ENCODE measurements at regions not wholly inside any gene's neighbourhood (a gene's known extent, or its start where the extent isn't known, plus 50 kb on each side); places are given as distances from the start of the nearest gene placed in this dataset.

DNA sequence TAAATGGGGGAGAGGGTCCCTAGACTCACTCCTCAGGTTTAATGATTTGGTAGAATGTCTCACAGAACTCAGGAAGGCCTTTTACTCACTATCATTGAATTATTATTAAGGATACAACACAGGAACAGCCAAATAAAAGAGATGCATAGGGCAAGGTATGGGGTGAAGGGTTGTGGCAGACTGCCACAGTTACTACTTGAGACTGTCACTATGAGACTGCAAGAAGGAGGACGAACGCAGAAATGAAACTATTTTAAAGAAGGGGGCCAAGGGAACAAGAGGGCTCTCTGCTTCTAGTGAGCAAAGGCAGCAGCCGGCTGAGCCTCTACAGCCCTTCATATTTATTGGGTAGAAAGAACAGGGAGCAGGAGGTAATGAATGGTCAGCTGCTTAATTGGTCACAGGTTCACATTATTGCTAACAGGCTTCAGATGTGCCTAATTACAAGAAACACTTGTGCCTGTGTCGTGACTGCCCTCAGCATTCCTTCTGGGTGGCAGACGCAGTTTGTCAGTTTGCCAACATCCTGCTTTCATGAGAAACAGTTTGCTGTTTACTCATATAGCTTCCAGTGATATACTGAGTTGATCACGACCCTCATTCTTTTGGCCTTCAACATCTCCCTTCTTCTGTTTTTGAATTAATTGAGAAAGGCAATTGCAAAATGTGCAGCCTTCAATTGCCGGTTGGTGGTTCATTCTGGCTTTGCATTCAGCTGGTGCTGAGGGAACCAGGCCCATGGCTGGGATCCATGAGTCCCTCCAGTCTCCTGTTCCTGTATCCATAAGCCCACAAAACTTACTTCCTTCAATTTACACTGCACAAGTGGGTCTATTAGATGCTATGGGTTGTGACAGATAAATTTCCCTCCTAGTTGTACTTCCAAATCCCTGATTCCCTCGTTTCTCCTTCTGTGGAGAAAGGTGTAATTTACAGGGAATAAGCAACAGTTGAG lies 82.8 kb upstream of the PLEKHG7 start:
- no peaks in the 10 kb centered on the region for H3K36me3 ChIP-seq (ENCODE audit: control insufficient read depth in 1 of 2, insufficient read depth in 2 of 2, low read length in 1 of 2)
- no peak overlapping the region for H3K27ac ChIP-seq (ENCODE audit: low read depth in 1 of 2, low read length in 2 of 2)
- no peaks in the 10 kb centered on the region for H3K4me1 ChIP-seq (ENCODE audit: control insufficient read depth in 1 of 2, insufficient read depth in 2 of 2, low read length in 2 of 2)
- intact Hi-C loops (cut with DNase I): no loop called here
- WGBS, 2 donors: 60 to 64% methylated on average over 8 of the region's 8 CpGs
- no peak for DNase-seq
- no peak for ATAC-seq (ENCODE audit: low FRiP score)
- H3K4me3 ChIP-seq (ENCODE audit: low read length in 2 of 2): no peak overlapping the region
- no peaks in the 10 kb centered on the region for H3K27me3 ChIP-seq (ENCODE audit: control insufficient read depth in 1 of 2, insufficient read depth in 2 of 2, low read length in 1 of 2)
- H3K9me3 ChIP-seq (ENCODE audit: control insufficient read depth, low read length): no peaks in the 10 kb centered on the region

DNA sequence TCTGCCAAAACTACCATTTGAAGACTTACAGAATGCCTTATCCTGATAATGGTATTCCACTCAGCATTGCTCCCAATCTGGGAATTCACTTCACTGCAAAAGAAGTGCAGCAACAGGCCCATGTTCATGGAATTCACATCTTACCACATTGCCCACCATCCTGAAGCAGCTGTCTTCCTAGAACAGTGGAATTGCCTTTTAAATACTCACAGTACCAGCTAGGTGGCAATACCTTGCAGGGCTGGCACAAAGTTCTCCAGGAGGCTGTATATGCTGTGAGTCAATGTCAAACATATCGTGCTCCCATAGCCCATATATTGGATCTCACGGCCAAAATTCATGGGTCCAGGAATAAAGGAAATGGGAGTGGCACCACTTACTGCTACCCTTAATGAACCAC lies 83.8 kb upstream of the PLEKHG7 start:
- 94 to 95% methylated on average over 2 of the region's 2 CpGs for WGBS, 2 donors
- intact Hi-C loops (cut with DNase I): no loop called here
- H3K36me3 ChIP-seq (ENCODE audit: control insufficient read depth in 1 of 2, insufficient read depth in 2 of 2, low read length in 1 of 2): no peaks in the 10 kb centered on the region

DNA sequence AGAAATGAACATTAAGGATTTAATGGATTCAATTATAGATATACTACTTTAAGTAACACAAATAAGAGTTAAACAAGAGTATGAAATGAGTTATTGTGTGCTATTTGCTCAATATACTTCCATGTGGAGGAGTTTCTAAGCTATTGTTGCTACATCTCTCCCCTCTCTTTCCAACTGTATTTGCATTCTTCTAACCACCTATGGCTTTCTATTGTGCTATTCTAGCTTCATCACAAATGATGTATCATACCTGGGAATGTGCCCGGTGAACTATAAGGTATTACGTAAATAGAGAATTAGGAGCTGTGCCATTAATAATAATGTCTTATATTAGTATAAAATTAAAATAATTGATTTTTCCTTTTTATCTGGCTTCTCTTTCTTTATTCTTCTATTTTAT lies 87.1 kb upstream of the PLEKHG7 start:
- Histone ChIP-seq H3K27ac (ENCODE audit: low read depth in 1 of 2, low read length in 2 of 2) (no peak overlapping the region), H3K9me3 (ENCODE audit: control insufficient read depth, low read length) (no peaks in the 10 kb centered on the region), H3K4me3 (ENCODE audit: low read length in 2 of 2) (no peak overlapping the region), H3K4me1 (ENCODE audit: control insufficient read depth in 1 of 2, insufficient read depth in 2 of 2, low read length in 2 of 2) (no peaks in the 10 kb centered on the region), H3K27me3 (ENCODE audit: control insufficient read depth in 1 of 2, insufficient read depth in 2 of 2, low read length in 1 of 2) (no peaks in the 10 kb centered on the region), H3K36me3 (ENCODE audit: control insufficient read depth in 1 of 2, insufficient read depth in 2 of 2, low read length in 1 of 2) (no peaks in the 10 kb centered on the region)
- no peak for DNase-seq
- WGBS, 2 donors: 91 to 92% methylated on average over 2 of the region's 2 CpGs
- ATAC-seq (ENCODE audit: low FRiP score): no peak
- intact Hi-C loops (cut with DNase I): no loop called here

More for the DNA sequence above, 83.8 kb upstream of the PLEKHG7 start:
- ATAC-seq (ENCODE audit: low FRiP score) (no peak), DNase-seq (no peak)
- Histone ChIP-seq H3K9me3 (ENCODE audit: control insufficient read depth, low read length) (no peaks in the 10 kb centered on the region), H3K4me3 (ENCODE audit: low read length in 2 of 2) (no peak overlapping the region), H3K27ac (ENCODE audit: low read depth in 1 of 2, low read length in 2 of 2) (no peak overlapping the region), H3K27me3 (ENCODE audit: control insufficient read depth in 1 of 2, insufficient read depth in 2 of 2, low read length in 1 of 2) (no peaks in the 10 kb centered on the region), H3K4me1 (ENCODE audit: control insufficient read depth in 1 of 2, insufficient read depth in 2 of 2, low read length in 2 of 2) (no peaks in the 10 kb centered on the region)

GRCh38 chr12:92615086-92615485 lies 87.7 kb upstream of the PLEKHG7 start:
- Histone ChIP-seq H3K36me3 (ENCODE audit: control insufficient read depth in 1 of 2, insufficient read depth in 2 of 2, low read length in 1 of 2) (no peaks in the 10 kb centered on the region), H3K27me3 (ENCODE audit: control insufficient read depth in 1 of 2, insufficient read depth in 2 of 2, low read length in 1 of 2) (no peaks in the 10 kb centered on the region), H3K4me3 (ENCODE audit: low read length in 2 of 2) (no peak overlapping the region), H3K9me3 (ENCODE audit: control insufficient read depth, low read length) (no peaks in the 10 kb centered on the region), H3K27ac (ENCODE audit: low read depth in 1 of 2, low read length in 2 of 2) (no peak overlapping the region), H3K4me1 (ENCODE audit: control insufficient read depth in 1 of 2, insufficient read depth in 2 of 2, low read length in 2 of 2) (no peaks in the 10 kb centered on the region)
- no peak for DNase-seq
- intact Hi-C loops (cut with DNase I): no loop called here
- no peak for ATAC-seq (ENCODE audit: low FRiP score)

- DNase-seq: no peak
- no peaks in the 10 kb centered on the region for H3K4me1 ChIP-seq (ENCODE audit: control insufficient read depth in 1 of 2, insufficient read depth in 2 of 2, low read length in 2 of 2)
- H3K27me3 ChIP-seq (ENCODE audit: control insufficient read depth in 1 of 2, insufficient read depth in 2 of 2, low read length in 1 of 2): no peaks in the 10 kb centered on the region
- H3K27ac ChIP-seq (ENCODE audit: low read depth in 1 of 2, low read length in 2 of 2): no peak overlapping the region
- ATAC-seq (ENCODE audit: low FRiP score): no peak
- H3K9me3 ChIP-seq (ENCODE audit: control insufficient read depth, low read length): no peaks in the 10 kb centered on the region
- intact Hi-C loops (cut with DNase I): no loop called here
- no peaks in the 10 kb centered on the region for H3K36me3 ChIP-seq (ENCODE audit: control insufficient read depth in 1 of 2, insufficient read depth in 2 of 2, low read length in 1 of 2)
- 72 to 81% methylated on average over 4 of the region's 4 CpGs for WGBS, 2 donors
- no peak overlapping the region for H3K4me3 ChIP-seq (ENCODE audit: low read length in 2 of 2)
Measured at GRCh38 chr12:92614502-92614901, 88.3 kb upstream of the PLEKHG7 start.

GRCh38 chr12:92614001-92614400 lies 88.8 kb upstream of the PLEKHG7 start:
- no peaks in the 10 kb centered on the region for H3K27me3 ChIP-seq (ENCODE audit: control insufficient read depth in 1 of 2, insufficient read depth in 2 of 2, low read length in 1 of 2)
- no peak overlapping the region for H3K27ac ChIP-seq (ENCODE audit: low read depth in 1 of 2, low read length in 2 of 2)
- 54 to 67% methylated on average over 2 of the region's 2 CpGs for WGBS, 2 donors
- no peak overlapping the region for H3K4me3 ChIP-seq (ENCODE audit: low read length in 2 of 2)
- H3K9me3 ChIP-seq (ENCODE audit: control insufficient read depth, low read length): no peaks in the 10 kb centered on the region
- no peaks in the 10 kb centered on the region for H3K4me1 ChIP-seq (ENCODE audit: control insufficient read depth in 1 of 2, insufficient read depth in 2 of 2, low read length in 2 of 2)
- intact Hi-C loops (cut with DNase I): no loop called here
- DNase-seq (no peak), ATAC-seq (ENCODE audit: low FRiP score) (no peak)
- no peaks in the 10 kb centered on the region for H3K36me3 ChIP-seq (ENCODE audit: control insufficient read depth in 1 of 2, insufficient read depth in 2 of 2, low read length in 1 of 2)

DNA sequence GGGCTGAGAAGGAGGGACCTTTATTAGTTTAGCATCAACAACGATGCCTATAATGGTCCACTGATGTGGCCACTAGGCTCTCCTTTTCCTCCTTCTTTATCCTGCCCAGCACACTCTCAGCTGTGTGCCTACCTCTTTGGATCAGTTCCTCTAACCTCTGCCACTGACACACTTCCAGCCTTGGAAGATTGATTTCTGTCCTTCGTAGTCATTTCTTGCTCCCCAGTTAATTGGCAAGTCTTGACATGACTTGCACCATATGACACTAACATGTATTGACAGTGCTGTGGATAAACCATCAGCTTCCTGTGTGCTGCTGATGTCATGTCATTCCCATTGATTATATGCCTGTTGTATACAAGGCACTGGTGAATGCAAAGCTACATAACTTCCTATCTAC lies 90.2 kb upstream of the PLEKHG7 start:
- DNase-seq (no peak), ATAC-seq (ENCODE audit: low FRiP score) (no peak)
- Histone ChIP-seq H3K4me1 (ENCODE audit: control insufficient read depth in 1 of 2, insufficient read depth in 2 of 2, low read length in 2 of 2) (no peaks in the 10 kb centered on the region), H3K4me3 (ENCODE audit: low read length in 2 of 2) (no peak overlapping the region), H3K27ac (ENCODE audit: low read depth in 1 of 2, low read length in 2 of 2) (no peak overlapping the region), H3K36me3 (ENCODE audit: control insufficient read depth in 1 of 2, insufficient read depth in 2 of 2, low read length in 1 of 2) (no peaks in the 10 kb centered on the region), H3K27me3 (ENCODE audit: control insufficient read depth in 1 of 2, insufficient read depth in 2 of 2, low read length in 1 of 2) (no peaks in the 10 kb centered on the region), H3K9me3 (ENCODE audit: control insufficient read depth, low read length) (no peaks in the 10 kb centered on the region)
- intact Hi-C loops (cut with DNase I): no loop called here
- whole genome bisulfite sequencing, 2 donors: 75 to 92% methylated on average over 2 of the region's 2 CpGs

GRCh38 chr12:92608151-92609091 lies 94.4 kb upstream of the PLEKHG7 start:
- ATAC-seq (ENCODE audit: low FRiP score): no peak
- Histone ChIP-seq H3K27ac (ENCODE audit: low read depth in 1 of 2, low read length in 2 of 2) (no peak overlapping the region), H3K4me1 (ENCODE audit: control insufficient read depth in 1 of 2, insufficient read depth in 2 of 2, low read length in 2 of 2) (no peaks in the 10 kb centered on the region), H3K4me3 (ENCODE audit: low read length in 2 of 2) (no peak overlapping the region), H3K36me3 (ENCODE audit: control insufficient read depth in 1 of 2, insufficient read depth in 2 of 2, low read length in 1 of 2) (no peaks in the 10 kb centered on the region), H3K9me3 (ENCODE audit: control insufficient read depth, low read length) (no peaks in the 10 kb centered on the region), H3K27me3 (ENCODE audit: control insufficient read depth in 1 of 2, insufficient read depth in 2 of 2, low read length in 1 of 2) (no peaks in the 10 kb centered on the region)
- WGBS, 2 donors: 53 to 57% methylated on average over 8 of the region's 8 CpGs
- intact Hi-C loops (cut with DNase I): no loop called here
- DNase-seq: no peak
